ACC112 (cell line): ENCODE measurements at regions not wholly inside any gene's neighbourhood (a gene's known extent, or its start where the extent isn't known, plus 50 kb on each side); places are given as distances from the start of the nearest gene placed in this dataset.
"Not testable (repeated sequence)": the region's sequence is repeated elsewhere in the genome, so short reads cannot be mapped to it uniquely, and the experiment has no call there.

Experiments used
- H2AFZ ChIP-seq: fragments of 200-600 bp; sonication (generic); one replicate; pipeline ENCODE4 v1.6.0; 2017; ENCODE audit warnings: antibody characterized with exemption, low read length; ENCODE audit not compliant: unreplicated experiment
- H3K27ac ChIP-seq: fragments of 200-600 bp; sonication (generic); 2 replicates; pipeline ENCODE4 v1.5.1; 2014; ENCODE audit warnings: low read depth, mild to moderate bottlenecking, antibody characterized with exemption, low read length, moderate library complexity
- H3K27me3 ChIP-seq: fragments of 200-600 bp; sonication (generic); 2 replicates; pipeline ENCODE4 v1.6.1; 2014; ENCODE audit warnings: mild to moderate bottlenecking, antibody characterized with exemption, low read length, moderate library complexity, mixed read lengths; ENCODE audit not compliant: insufficient read depth
- H3K36me3 ChIP-seq: fragments of 200-600 bp; sonication (generic); 2 replicates; pipeline ENCODE4 v1.6.1; 2016; ENCODE audit warnings: mild to moderate bottlenecking, antibody characterized with exemption, low read length, moderate library complexity, mixed read lengths; ENCODE audit not compliant: insufficient read depth
- H3K4me1 ChIP-seq: fragments of 200-600 bp; sonication (generic); one replicate; pipeline ENCODE4 v1.6.1; 2016; ENCODE audit warnings: low read length, mixed read lengths; ENCODE audit not compliant: insufficient read depth, unreplicated experiment, control insufficient read depth
- H3K4me3 ChIP-seq: fragments of 200-600 bp; sonication (generic); 2 replicates; pipeline ENCODE4 v1.5.1; 2014; ENCODE audit warnings: mild to moderate bottlenecking, low read depth, low read length
- H3K79me2 ChIP-seq: fragments of 200-600 bp; sonication (generic); one replicate; pipeline ENCODE4 v1.6.0; 2016; ENCODE audit warnings: low read length; ENCODE audit not compliant: control insufficient read depth, unreplicated experiment, insufficient read depth

DNA sequence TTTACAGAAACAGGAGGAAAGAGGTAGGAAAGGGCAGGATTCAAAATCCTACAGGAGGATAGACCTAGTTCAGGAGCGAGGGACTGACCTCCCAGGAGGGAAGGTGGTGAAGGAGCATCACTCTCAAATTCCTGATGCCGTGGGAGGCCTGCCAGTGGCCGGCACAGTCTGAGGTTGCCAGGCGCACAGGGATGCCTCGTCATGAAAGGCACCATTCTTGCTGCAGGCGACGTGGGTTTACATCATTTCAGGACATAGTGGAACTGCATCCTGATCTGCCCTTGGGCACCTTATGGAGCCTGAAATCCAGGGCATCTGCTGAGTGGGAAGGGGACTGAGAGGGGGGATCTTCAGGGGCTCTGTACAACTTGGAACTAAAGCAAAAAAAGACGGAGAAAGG lies 163.2 kb upstream of the S1PR3 start:
- Histone ChIP-seq H3K27me3 (no peaks in the 10 kb centered on the region), H3K4me3 (no peak overlapping the region), H3K79me2 (no peaks in the 10 kb centered on the region), H3K36me3 (no peaks in the 10 kb centered on the region), H3K4me1 (no peaks in the 10 kb centered on the region), H2AFZ (no peak overlapping the region), H3K27ac (no peak overlapping the region)

DNA sequence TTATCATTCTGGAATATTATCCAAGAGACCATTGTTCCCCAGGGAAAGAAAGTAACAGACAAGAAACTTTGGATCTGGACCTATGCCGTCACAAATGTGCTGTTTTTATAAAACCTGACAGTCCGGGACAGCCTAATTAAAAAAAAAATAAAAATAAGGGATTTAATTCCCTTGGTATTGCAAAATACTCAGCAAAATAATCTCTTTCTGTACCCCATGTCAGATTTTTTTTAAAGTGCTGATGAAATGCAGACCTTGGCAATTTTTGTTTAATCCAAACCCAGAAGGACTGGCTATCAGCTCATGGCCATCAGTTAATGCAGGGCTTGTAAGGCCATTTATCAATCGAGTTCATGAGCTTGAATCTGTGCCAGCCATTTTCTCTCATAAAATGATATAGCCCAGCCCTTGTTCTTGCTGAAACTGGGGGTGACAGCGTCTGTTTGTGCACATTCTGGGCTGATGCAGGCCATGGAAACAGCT lies 162.7 kb upstream of the S1PR3 start:
- Histone ChIP-seq H3K4me1 (no peaks in the 10 kb centered on the region), H3K27ac (no peak overlapping the region), H3K36me3 (no peaks in the 10 kb centered on the region), H3K4me3 (no peak overlapping the region), H3K79me2 (no peaks in the 10 kb centered on the region), H2AFZ (no peak overlapping the region), H3K27me3 (no peaks in the 10 kb centered on the region)

DNA sequence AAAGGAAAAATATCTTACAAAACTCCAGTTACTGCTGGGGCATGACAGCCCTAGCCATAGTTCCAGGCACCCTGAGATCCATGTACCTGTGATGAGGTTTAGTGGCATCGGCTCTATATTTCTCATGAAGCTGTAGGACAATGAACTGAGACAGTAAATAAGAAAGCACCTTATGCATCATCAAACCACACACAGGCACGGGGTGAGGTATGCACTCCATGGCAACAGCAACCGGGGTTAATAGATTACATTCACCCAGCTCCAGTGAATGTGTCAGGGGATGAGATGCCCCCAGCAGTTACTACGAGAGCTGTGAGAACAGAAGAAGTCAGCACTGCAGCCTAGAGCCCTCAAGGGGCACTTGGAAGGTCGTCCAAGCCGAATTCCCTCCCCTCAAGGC lies 162.0 kb upstream of the S1PR3 start:
- no peak overlapping the region for H3K4me3 ChIP-seq
- H3K27me3 ChIP-seq: no peaks in the 10 kb centered on the region
- no peaks in the 10 kb centered on the region for H3K79me2 ChIP-seq
- no peaks in the 10 kb centered on the region for H3K36me3 ChIP-seq
- no peak overlapping the region for H3K27ac ChIP-seq
- H2AFZ ChIP-seq: no peak overlapping the region
- no peaks in the 10 kb centered on the region for H3K4me1 ChIP-seq

DNA sequence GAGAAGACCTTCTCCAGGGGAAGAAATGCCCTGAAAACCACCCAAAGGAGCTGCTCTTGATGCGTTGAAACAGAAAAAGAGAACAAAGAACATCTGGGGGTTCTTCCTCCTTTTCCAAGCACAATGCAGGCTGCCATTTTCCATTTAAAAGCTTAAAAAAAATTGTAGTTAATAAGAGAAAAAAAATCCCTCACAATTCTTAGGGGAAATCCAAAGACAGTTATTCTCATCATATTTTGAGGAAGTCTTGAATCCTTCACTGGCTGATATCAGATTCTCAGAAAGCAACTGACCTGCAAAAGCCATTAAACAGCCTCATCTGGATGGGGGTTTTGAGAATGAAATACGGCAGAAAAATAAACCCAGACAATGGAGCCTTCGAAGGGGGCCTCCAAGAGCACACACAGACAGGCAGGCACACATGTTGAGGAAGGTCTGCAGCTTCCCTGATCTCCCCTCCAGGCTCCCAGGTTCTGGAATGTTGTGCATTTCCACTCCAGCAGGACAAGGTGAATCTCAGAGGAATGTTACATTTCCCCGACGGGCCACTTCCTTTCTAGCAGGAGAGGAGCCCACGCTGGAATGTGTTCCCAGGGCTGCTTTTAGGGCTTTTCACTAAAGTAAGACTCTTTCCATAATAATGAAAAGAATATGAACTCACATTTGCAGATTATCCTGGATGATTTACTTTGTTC lies 159.4 kb upstream of the S1PR3 start:
- Histone ChIP-seq H3K27ac (no peak overlapping the region), H3K27me3 (no peaks in the 10 kb centered on the region), H3K4me1 (peaks cover 13% of the 10 kb centered on the region), H3K79me2 (no peaks in the 10 kb centered on the region), H3K4me3 (no peak overlapping the region), H2AFZ (no peak overlapping the region), H3K36me3 (no peaks in the 10 kb centered on the region)

DNA sequence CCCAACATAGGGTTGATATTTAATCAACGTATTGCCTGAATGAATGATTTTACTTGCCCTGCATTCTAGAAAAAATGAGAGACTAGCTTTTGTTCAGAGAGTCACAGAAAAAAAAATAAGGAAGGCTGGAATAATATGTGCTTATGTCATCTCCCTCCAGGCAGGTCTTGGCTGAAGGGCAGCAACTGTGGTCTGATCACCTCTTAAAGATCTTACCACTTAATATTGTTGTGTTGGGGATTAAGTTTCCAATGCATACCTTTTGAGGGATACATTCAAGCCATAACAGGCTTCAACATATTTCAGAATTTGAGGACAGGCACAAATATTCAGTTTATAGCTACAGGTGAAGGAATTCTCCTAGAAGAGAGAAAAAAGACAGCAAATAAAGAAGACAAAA lies 157.3 kb upstream of the S1PR3 start:
- no peak overlapping the region for H3K27ac ChIP-seq
- H3K4me3 ChIP-seq: no peak overlapping the region
- no peaks in the 10 kb centered on the region for H3K36me3 ChIP-seq
- H3K79me2 ChIP-seq: no peaks in the 10 kb centered on the region
- peaks cover 13% of the 10 kb centered on the region for H3K4me1 ChIP-seq
- H3K27me3 ChIP-seq: no peaks in the 10 kb centered on the region
- no peak overlapping the region for H2AFZ ChIP-seq

DNA sequence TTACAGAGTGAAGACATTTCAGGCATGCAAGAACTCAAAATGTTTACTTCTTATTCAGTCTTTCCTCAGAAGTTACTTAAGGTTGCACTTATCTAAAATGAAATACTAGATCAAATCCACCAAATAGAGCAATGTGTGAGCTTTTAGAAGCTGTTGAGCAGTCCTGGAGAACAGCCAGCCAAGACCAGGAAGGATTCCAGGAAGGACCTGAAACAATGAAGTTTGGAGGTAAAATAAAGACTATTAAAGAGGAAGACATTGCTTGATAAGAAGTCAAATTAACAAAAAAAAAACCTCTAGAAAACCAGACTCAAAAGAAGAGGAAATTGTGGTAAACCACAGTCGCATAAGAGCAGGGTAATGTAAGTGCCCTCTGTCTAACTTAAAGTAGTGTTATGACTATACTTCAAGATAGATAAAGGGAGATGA lies 156.2 kb upstream of the S1PR3 start:
- Histone ChIP-seq H3K4me1 (peaks cover 13% of the 10 kb centered on the region), H3K79me2 (no peaks in the 10 kb centered on the region), H3K27ac (peak overlapping the region; percentile 17; the same call in 1 of the 2 replicates), H3K36me3 (no peaks in the 10 kb centered on the region), H3K27me3 (no peaks in the 10 kb centered on the region), H2AFZ (no peak overlapping the region), H3K4me3 (no peak overlapping the region)

DNA sequence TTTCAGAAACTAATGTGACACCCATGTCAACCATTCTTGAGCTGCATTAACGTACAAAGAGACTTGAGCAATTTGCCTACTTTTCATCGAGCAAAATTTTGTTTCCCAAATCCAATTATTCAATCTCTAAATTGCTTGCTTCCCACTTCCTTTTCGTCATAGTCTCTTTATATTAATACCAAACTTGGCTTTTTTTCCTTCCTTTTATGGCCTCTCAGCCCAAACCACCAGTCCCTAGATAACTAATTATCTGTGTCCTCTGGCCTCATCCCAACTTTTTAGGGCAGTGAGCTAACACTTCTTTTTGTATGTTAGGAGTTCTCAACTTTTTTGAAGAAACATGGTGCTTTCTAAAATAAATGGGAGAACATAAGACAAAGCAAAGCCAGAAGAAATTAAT lies 155.5 kb upstream of the S1PR3 start:
- Histone ChIP-seq H3K36me3 (no peaks in the 10 kb centered on the region), H3K27ac (no peak overlapping the region), H3K27me3 (no peaks in the 10 kb centered on the region), H3K4me3 (no peak overlapping the region), H2AFZ (no peak overlapping the region), H3K4me1 (peaks cover 13% of the 10 kb centered on the region), H3K79me2 (no peaks in the 10 kb centered on the region)

- no peak overlapping the region for H3K4me3 ChIP-seq
- no peak overlapping the region for H3K27ac ChIP-seq
- no peaks in the 10 kb centered on the region for H3K27me3 ChIP-seq
- peaks cover 13% of the 10 kb centered on the region for H3K4me1 ChIP-seq
- no peaks in the 10 kb centered on the region for H3K36me3 ChIP-seq
- no peaks in the 10 kb centered on the region for H3K79me2 ChIP-seq
- no peak overlapping the region for H2AFZ ChIP-seq
These were observed 153.5 kb upstream of the S1PR3 start for GRCh38 chr9:88837731-88838130.

DNA sequence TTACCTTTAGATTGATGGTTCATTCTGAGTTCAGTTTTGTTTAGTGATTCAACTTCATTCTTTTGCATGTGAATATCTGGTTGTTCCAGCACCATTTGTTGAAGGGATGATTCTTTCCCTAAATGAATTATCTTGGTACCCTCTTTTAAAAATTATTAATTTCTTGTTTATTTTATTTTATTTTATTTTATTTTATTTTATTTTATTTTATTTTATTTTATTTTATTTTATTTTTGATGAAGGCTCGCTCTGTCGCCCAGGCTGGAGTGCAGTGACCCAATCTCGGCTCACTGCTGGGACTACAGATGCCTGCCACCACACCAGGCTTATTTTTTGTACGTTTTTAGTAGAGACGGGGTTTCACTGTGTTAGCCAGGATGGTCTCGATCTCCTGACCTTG lies 141.4 kb upstream of the S1PR3 start:
- H3K79me2 ChIP-seq, H3K27ac ChIP-seq, H3K4me3 ChIP-seq, H2AFZ ChIP-seq, H3K36me3 ChIP-seq, H3K27me3 ChIP-seq: not testable (repeated sequence)
- H3K4me1 ChIP-seq: peaks cover 17% of the 10 kb centered on the region

GRCh38 chr9:88852794-88853193 lies 138.5 kb upstream of the S1PR3 start:
- Histone ChIP-seq H3K4me1 (peaks cover 17% of the 10 kb centered on the region), H3K79me2 (no peaks in the 10 kb centered on the region), H3K27ac (peak overlapping the region; percentile 80), H3K27me3 (no peaks in the 10 kb centered on the region), H3K4me3 (no peak overlapping the region), H2AFZ (peak overlapping the region; percentile 36), H3K36me3 (peaks cover 14% of the 10 kb centered on the region; the same call in 1 of the 2 replicates)

- no peak overlapping the region for H2AFZ ChIP-seq
These were observed 120.6 kb upstream of the S1PR3 start for GRCh38 chr9:88870627-88871026.

More at GRCh38 chr9:88870627-88871026, 120.6 kb upstream of the S1PR3 start:
- H3K4me1 ChIP-seq: no peaks in the 10 kb centered on the region
- no peaks in the 10 kb centered on the region for H3K27me3 ChIP-seq
- H3K27ac ChIP-seq: no peak overlapping the region
- H3K79me2 ChIP-seq: no peaks in the 10 kb centered on the region
- H3K4me3 ChIP-seq: no peak overlapping the region
- H3K36me3 ChIP-seq: no peaks in the 10 kb centered on the region
